B cell (primary cell): ENCODE measurements at regions not wholly inside any gene's neighbourhood (a gene's known extent, or its start where the extent isn't known, plus 50 kb on each side); places are given as distances from the start of the nearest gene placed in this dataset.

Source experiments
- ATAC-seq: fragments of 200-7000 bp; cut with Tn5 transposase; one replicate; pipeline ENCODE4 v1.10.0; 2021; ENCODE audit warnings: low read depth, mild to moderate bottlenecking, moderate number of reproducible peaks, moderate library complexity
- CTCF ChIA-PET: fragments of 350-600 bp; sonication (Branson Sonifier 250); formaldehyde crosslinking; loops from one replicate; lab custom pipeline; 2021; ENCODE audit warnings: antibody characterized with exemption, inconsistent platforms; lab: Charles Lee
- POLR2A ChIA-PET: fragments of 350-600 bp; sonication (Branson Sonifier 250); formaldehyde crosslinking; loops from one replicate; lab custom pipeline; 2021; ENCODE audit warnings: antibody characterized with exemption; lab: Charles Lee
- DNase-seq: peaks from one replicate; pipeline ENCODE4 v3.0.0; 2013
- H2AFZ ChIP-seq: 2 replicates; pipeline ENCODE4 v1.6.1; 2012; ENCODE audit warnings: mild to moderate bottlenecking, low read depth, low read length; ENCODE audit not compliant: insufficient read depth, poor library complexity, severe bottlenecking
- H3K27ac ChIP-seq, 2 donors: 1 replicate in 1 of 2; 2 replicates in 1 of 2; pipeline ENCODE4 v1.5.1; 2012 to 2013; ENCODE audit warnings: low read length in 2 of 2, mild to moderate bottlenecking in 2 of 2, moderate library complexity in 1 of 2
- H3K27me3 ChIP-seq, 4 experiments: fragments of 200-600 bp in 1 of 4; sonication (generic) in 1 of 4; replicated peaks in 1 of 4; 1 replicate in 2 of 4; 2 replicates in 2 of 4; pipeline versions ENCODE4 v1.6.1 to v1.7.0; 2013 to 2016; ENCODE audit warnings: low read length in 3 of 4, mild to moderate bottlenecking in 2 of 4, mixed read lengths in 1 of 4, moderate library complexity in 1 of 4; ENCODE audit not compliant: insufficient read depth in 4 of 4, control insufficient read depth in 3 of 4; ENCODE audit errors: control extremely low read depth in 1 of 4
- H3K36me3 ChIP-seq, 2 experiments: replicated peaks in 1 of 2; 1 replicate in 1 of 2; 2 replicates in 1 of 2; pipeline versions ENCODE4 v1.6.1 to v1.7.1; 2013; ENCODE audit warnings: low read length in 1 of 2; ENCODE audit not compliant: insufficient read depth in 2 of 2, control insufficient read depth in 1 of 2; ENCODE audit errors: control extremely low read depth in 1 of 2, extremely low read depth in 1 of 2
- H3K4me1 ChIP-seq, 2 donors: fragments of 200-600 bp in 1 of 2; sonication (generic) in 1 of 2; 1 replicate in 1 of 2; 2 replicates in 1 of 2; pipeline versions ENCODE4 v1.5.1 to v1.6.1; 2013 to 2017; ENCODE audit warnings: low read length in 2 of 2; ENCODE audit not compliant: control insufficient read depth in 2 of 2, insufficient read depth in 2 of 2
- H3K4me2 ChIP-seq: replicated peaks from 2 replicates; pipeline ENCODE3; 2012; ENCODE audit warnings: mild to moderate bottlenecking, low read depth, low read length; ENCODE audit not compliant: poor library complexity, severe bottlenecking
- H3K4me3 ChIP-seq, 5 experiments: fragments of 200-600 bp in 1 of 5; sonication (generic) in 1 of 5; 1 replicate in 3 of 5; 2 replicates in 2 of 5; pipeline versions ENCODE4 v1.5.1 to v1.7.0; 2011 to 2016; ENCODE audit warnings: low read length in 4 of 5, mild to moderate bottlenecking in 4 of 5, low read depth in 2 of 5, control low read depth in 1 of 5, moderate library complexity in 1 of 5; ENCODE audit not compliant: insufficient read depth in 1 of 5; ENCODE audit errors: control extremely low read depth in 1 of 5, extremely low read depth in 1 of 5
- H3K79me2 ChIP-seq: fragments of 200-600 bp; sonication (generic); one replicate; pipeline ENCODE4 v1.6.0; 2016; ENCODE audit warnings: low read length; ENCODE audit not compliant: control insufficient read depth, insufficient read depth
- H3K9ac ChIP-seq: fragments of 200-600 bp; sonication (generic); 2 replicates; pipeline ENCODE4 v1.6.1; 2017; ENCODE audit warnings: mild to moderate bottlenecking, low read length, moderate library complexity
- H3K9me3 ChIP-seq, 3 donors: one replicate each; pipeline versions ENCODE4 v1.6.1 to v1.7.1; 2013; ENCODE audit warnings: low read length in 2 of 3; ENCODE audit not compliant: control insufficient read depth in 2 of 3, insufficient read depth in 1 of 3; ENCODE audit errors: control extremely low read depth in 1 of 3
- H4K20me1 ChIP-seq: 2 replicates; pipeline ENCODE4 v1.6.0; 2012; ENCODE audit warnings: mild to moderate bottlenecking, low read length; ENCODE audit not compliant: insufficient read depth, control insufficient read depth, poor library complexity, severe bottlenecking
- H3K27ac Mint-ChIP-seq: one replicate; pipeline ENCODE4 v1.8.0; 2021; ENCODE audit warnings: mixed read lengths
- H3K27me3 Mint-ChIP-seq: one replicate; pipeline ENCODE4 v1.8.0; 2021; ENCODE audit warnings: mixed read lengths
- H3K4me1 Mint-ChIP-seq: one replicate; pipeline ENCODE4 v1.8.0; 2021; ENCODE audit warnings: mixed read lengths
- H3K4me3 Mint-ChIP-seq: one replicate; pipeline ENCODE4 v1.8.0; 2021; ENCODE audit warnings: mixed read lengths
- H3K9me3 Mint-ChIP-seq: one replicate; pipeline ENCODE4 v1.8.0; 2022; ENCODE audit warnings: mixed read lengths; ENCODE audit not compliant: insufficient read depth
- CTCF ChIP-seq: fragments of 200-600 bp; IDR thresholded peaks from one replicate; pipeline ENCODE4 v1.8.0; 2022; ENCODE audit warnings: antibody characterized with exemption, mild to moderate bottlenecking
- EZH2 ChIP-seq: IDR thresholded peaks from 2 replicates; pipeline ENCODE4 v1.6.1; 2012; ENCODE audit warnings: borderline replicate concordance, low read depth, mild to moderate bottlenecking, moderate library complexity, low read length; ENCODE audit not compliant: insufficient read depth, poor library complexity, severe bottlenecking
- WGBS: methylation state at CpG from one replicate; pipeline ENCODE4 v1.1.5; 2013; ENCODE audit warnings: missing lambda C conversion rate; ENCODE audit not compliant: insufficient coverage; 5-methylcytosine and 5-hydroxymethylcytosine counted together
- intact Hi-C: fragments of 100-400 bp; cut with micrococcal nuclease; formaldehyde crosslinking; loops from one replicate; pipeline ENCODE4 v1.10.0; 2022

DNA sequence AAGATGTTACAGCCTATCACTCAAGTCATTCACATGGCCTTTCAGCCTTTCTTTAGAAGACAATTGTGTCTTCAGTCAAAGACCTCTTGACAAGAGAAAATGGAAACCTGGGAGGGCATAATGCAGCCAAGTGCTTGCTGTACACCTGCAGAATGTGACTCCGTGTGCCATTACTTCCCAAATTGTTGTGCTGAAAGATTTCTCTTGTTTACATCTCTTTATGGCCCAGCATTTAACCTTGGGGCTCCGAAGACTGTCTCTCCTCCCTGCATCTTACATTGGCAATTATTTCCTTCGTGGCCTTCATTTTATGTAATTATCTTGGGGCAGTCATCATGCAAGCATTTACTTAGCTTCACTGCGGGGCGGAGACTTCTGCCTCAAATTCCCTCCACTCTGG is 287.0 kb downstream of the TCF7L2 start:
- Histone ChIP-seq H3K4me1 (peaks cover 0 to 7% of the 10 kb centered on the region in 2 donors), H2AFZ (no peak overlapping the region), H3K4me2 (no peak overlapping the region), H3K27me3 (no peaks in the 10 kb centered on the region), H3K27ac (no peak overlapping the region), H3K9ac (no peak overlapping the region), H3K4me3 (no peak overlapping the region), H3K36me3 (no peaks in the 10 kb centered on the region), H3K79me2 (no peaks in the 10 kb centered on the region), H4K20me1 (no peaks in the 10 kb centered on the region), H3K9me3 (peaks cover 0 to 3% (median 0%) of the 10 kb centered on the region in 3 donors)
- H3K9me3 Mint-ChIP-seq: no peaks in the 10 kb centered on the region
- no peak overlapping the region for H3K27ac Mint-ChIP-seq
- no peak for DNase-seq
- WGBS: 87% methylated on average over 3 of the region's 5 CpGs
- peaks cover 1% of the 10 kb centered on the region for H3K4me1 Mint-ChIP-seq
- CTCF ChIA-PET: no interaction called here
- TF ChIP-seq EZH2 (no peak), CTCF (no peak)
- ATAC-seq: no peak
- POLR2A ChIA-PET: no interaction called here
- intact Hi-C loops: no loop called here
- H3K4me3 Mint-ChIP-seq: no peak overlapping the region
- peaks cover 23% of the 10 kb centered on the region for H3K27me3 Mint-ChIP-seq

- no peak overlapping the region for H3K9ac ChIP-seq
- ATAC-seq (no peak), DNase-seq (no peak)
- H3K4me3 Mint-ChIP-seq: no peak overlapping the region
- H3K79me2 ChIP-seq: no peaks in the 10 kb centered on the region
- peaks cover 0 to 2% (median 0%) of the 10 kb centered on the region in 4 experiments for H3K27me3 ChIP-seq
- H3K4me1 Mint-ChIP-seq: no peaks in the 10 kb centered on the region
- H3K9me3 ChIP-seq: peaks cover 0 to 3% (median 0%) of the 10 kb centered on the region in 3 donors
- no peaks in the 10 kb centered on the region for H3K36me3 ChIP-seq
- H3K27ac Mint-ChIP-seq: no peak overlapping the region
- 34% methylated on average over 4 of the region's 7 CpGs for WGBS
- no peak overlapping the region for H3K4me3 ChIP-seq
- no peak overlapping the region for H3K27ac ChIP-seq
- H3K4me2 ChIP-seq: no peak overlapping the region
- H4K20me1 ChIP-seq: no peaks in the 10 kb centered on the region
- peaks cover 26% of the 10 kb centered on the region for H3K27me3 Mint-ChIP-seq
- POLR2A ChIA-PET: no interaction called here
- CTCF ChIA-PET: no interaction called here
- no peaks in the 10 kb centered on the region for H3K4me1 ChIP-seq
- TF ChIP-seq EZH2 (no peak), CTCF (no peak)
- intact Hi-C loops: no loop called here
- no peak overlapping the region for H2AFZ ChIP-seq
- H3K9me3 Mint-ChIP-seq: no peaks in the 10 kb centered on the region
Observed at GRCh38 chr10:113239566-113240350, 289.7 kb downstream of the TCF7L2 start.
